ENCODE measurements at regions not wholly inside any gene's neighbourhood (a gene's known extent, or its start where the extent isn't known, plus 50 kb on each side); places are given as distances from the start of the nearest gene placed in this dataset.

GRCh38 chr10:10313149-10313835, 704.4 kb upstream of the CELF2 start:
- TF ChIP-seq CTCF (IDR thresholded peaks at IDR 0.05), result no peak
- ATAC-seq (ENCODE audit: low FRiP score) (no peak), DNase-seq (ENCODE audit: low spot score) (no peak)

- DNase-seq (ENCODE audit: low spot score), result no peak
- no peak for ATAC-seq (ENCODE audit: low FRiP score)
- no peak for TF ChIP-seq CTCF (IDR thresholded peaks at IDR 0.05)
Observed at GRCh38 chr10:10314626-10315025, 703.0 kb upstream of the CELF2 start.

- no peak for ATAC-seq (ENCODE audit: low FRiP score)
- DNase-seq (ENCODE audit: low spot score), result no peak
- TF ChIP-seq CTCF (IDR thresholded peaks at IDR 0.05), result no peak
Observed at GRCh38 chr10:10315989-10316388, 701.7 kb upstream of the CELF2 start.

GRCh38 chr10:10317151-10317550, 700.5 kb upstream of the CELF2 start:
- DNase-seq (ENCODE audit: low spot score), result no peak
- no peak for TF ChIP-seq CTCF (IDR thresholded peaks at IDR 0.05)
- ATAC-seq (ENCODE audit: low FRiP score), result no peak

DNA sequence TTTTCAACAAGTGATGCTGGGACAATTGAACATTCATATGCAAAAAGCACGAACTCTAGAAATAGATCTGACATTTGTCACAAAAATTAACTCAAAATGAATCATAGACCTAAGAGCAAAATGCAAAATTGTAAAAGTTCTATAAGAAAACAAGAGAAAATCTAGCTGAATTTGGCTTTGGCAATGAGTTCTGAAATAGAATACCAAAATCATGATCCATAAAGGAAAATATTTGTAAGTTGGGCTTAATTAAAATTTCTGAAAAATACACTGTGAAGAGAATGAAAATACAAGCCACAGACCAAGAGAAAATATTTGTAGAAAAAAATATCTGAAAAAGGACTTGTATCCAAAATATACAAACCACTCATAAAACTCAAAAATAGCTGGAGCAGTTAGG, 698.8 kb upstream of the CELF2 start:
- no peak for TF ChIP-seq CTCF (IDR thresholded peaks at IDR 0.05)
- no peak for DNase-seq (ENCODE audit: low spot score)

DNA sequence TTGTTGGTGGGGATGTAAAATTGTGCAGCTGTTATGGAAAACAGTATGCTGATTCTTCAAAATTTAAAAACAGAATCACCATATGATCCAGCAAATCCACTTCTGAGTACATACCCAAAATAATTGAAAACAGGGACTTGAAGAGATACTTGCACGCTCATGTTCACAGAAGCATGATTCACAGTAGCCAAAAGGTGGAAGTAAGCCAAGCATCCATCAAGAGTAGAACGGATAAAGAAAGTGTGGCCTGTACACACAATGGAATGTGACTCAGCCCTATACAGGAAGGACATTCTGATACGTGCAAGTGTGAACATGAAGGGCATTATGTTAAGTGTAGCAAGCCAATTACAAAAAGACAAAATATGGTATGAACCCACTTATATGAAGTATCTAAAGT, 696.7 kb upstream of the CELF2 start:
- DNase-seq (ENCODE audit: low spot score), result no peak
- no peak for TF ChIP-seq CTCF (IDR thresholded peaks at IDR 0.05)
- no peak for ATAC-seq (ENCODE audit: low FRiP score)

More for the DNA sequence above, 698.8 kb upstream of the CELF2 start:
- no peak for ATAC-seq (ENCODE audit: low FRiP score)

- ATAC-seq (ENCODE audit: low FRiP score), result no peak
- TF ChIP-seq CTCF (IDR thresholded peaks at IDR 0.05), result no peak
Observed at GRCh38 chr10:10326116-10326515, 691.6 kb upstream of the CELF2 start.

More at GRCh38 chr10:10326116-10326515, 691.6 kb upstream of the CELF2 start:
- DNase-seq (ENCODE audit: low spot score), result no peak
